HFF-Myc (cell line): ENCODE measurements at regions not wholly inside any gene's neighbourhood (a gene's known extent, or its start where the extent isn't known, plus 50 kb on each side); places are given as distances from the start of the nearest gene placed in this dataset.

Source experiments
- DNase-seq: peaks from one replicate; pipeline ENCODE4 v3.0.0-alpha.2; 2011; ENCODE audit warnings: low read depth; ENCODE audit errors: extremely low read depth
- H3K4me3 ChIP-seq: replicated peaks from 2 replicates; pipeline ENCODE4 v1.5.1; 2011; ENCODE audit warnings: low read depth, mild to moderate bottlenecking, control low read depth, low read length
- TF ChIP-seq, protein P1 (sequence below): IDR thresholded peaks from 2 replicates; pipeline ENCODE4 v1.5.1; 2012; ENCODE audit warnings: mild to moderate bottlenecking, low read depth, low read length, control low read depth; ENCODE audit errors: missing control alignments

GRCh38 chr18:77755187-77755586 is 505.5 kb downstream of the GALR1 start:
- DNase-seq, result no peak
- TF ChIP-seq, protein P1, sequence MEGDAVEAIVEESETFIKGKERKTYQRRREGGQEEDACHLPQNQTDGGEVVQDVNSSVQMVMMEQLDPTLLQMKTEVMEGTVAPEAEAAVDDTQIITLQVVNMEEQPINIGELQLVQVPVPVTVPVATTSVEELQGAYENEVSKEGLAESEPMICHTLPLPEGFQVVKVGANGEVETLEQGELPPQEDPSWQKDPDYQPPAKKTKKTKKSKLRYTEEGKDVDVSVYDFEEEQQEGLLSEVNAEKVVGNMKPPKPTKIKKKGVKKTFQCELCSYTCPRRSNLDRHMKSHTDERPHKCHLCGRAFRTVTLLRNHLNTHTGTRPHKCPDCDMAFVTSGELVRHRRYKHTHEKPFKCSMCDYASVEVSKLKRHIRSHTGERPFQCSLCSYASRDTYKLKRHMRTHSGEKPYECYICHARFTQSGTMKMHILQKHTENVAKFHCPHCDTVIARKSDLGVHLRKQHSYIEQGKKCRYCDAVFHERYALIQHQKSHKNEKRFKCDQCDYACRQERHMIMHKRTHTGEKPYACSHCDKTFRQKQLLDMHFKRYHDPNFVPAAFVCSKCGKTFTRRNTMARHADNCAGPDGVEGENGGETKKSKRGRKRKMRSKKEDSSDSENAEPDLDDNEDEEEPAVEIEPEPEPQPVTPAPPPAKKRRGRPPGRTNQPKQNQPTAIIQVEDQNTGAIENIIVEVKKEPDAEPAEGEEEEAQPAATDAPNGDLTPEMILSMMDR, result no peak
- H3K4me3 ChIP-seq, result no peak overlapping the region

DNA sequence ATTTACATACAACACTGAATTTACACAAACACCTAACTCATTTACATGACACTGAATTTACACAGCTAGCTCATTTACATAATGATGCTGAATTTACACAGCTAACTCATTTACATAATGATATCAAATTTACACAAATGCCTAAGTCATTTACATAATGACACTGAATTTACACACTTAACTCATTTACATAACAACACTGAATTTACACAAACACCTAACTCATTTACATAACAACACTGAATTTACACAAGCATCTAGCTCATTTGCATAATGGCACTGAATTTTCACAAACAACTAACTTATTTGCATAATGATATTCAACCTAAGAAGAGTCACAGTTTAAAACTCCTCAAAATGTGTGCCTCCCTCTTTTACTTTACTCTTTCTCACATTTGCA is 511.7 kb downstream of the GALR1 start:
- H3K4me3 ChIP-seq, result no peak overlapping the region
- TF ChIP-seq, protein P1, result no peak
- DNase-seq, result no peak

- H3K4me3 ChIP-seq, result no peak overlapping the region
- DNase-seq, result no peak
- TF ChIP-seq, protein P1, result no peak
Measured at GRCh38 chr18:77762014-77762413, 512.4 kb downstream of the GALR1 start.

GRCh38 chr18:77762642-77763041 is 513.0 kb downstream of the GALR1 start:
- no peak for DNase-seq
- no peak overlapping the region for H3K4me3 ChIP-seq

DNA sequence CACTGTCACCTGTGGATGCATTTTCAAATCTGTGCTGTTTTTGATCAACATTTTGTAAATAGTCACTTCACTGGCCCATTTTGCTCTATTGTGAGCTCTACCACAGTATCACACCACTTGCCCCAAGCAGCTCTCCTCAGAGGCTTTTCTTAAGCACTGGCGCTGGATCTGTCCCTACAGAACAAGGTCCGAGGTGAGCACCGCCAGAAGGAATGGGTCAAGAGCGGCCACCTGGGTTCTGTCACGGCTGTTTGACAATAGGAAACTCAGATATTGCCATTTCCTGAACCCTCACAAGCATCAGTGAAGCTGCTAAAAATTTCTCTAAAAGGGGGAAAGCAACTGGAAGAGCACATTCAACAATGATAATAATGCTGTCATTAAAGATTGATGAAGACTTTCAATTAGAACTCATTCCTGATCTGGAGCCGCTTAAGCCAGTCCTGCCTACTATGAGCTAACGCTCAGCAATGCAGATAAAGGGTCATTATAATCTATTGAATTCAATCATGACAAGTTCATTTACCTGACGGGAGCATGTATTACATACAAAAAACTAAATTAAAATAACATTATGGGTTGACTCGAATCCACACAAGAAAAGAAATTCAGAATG is 514.0 kb downstream of the GALR1 start:
- no peak overlapping the region for H3K4me3 ChIP-seq
- DNase-seq, result no peak
- TF ChIP-seq, protein P1, result no peak

More at GRCh38 chr18:77762642-77763041, 513.0 kb downstream of the GALR1 start:
- TF ChIP-seq, protein P1, result no peak

GRCh38 chr18:77765468-77765867 is 515.8 kb downstream of the GALR1 start:
- TF ChIP-seq, protein P1, result no peak
- no peak overlapping the region for H3K4me3 ChIP-seq
- DNase-seq, result no peak

- TF ChIP-seq, protein P1, result no peak
- no peak overlapping the region for H3K4me3 ChIP-seq
- DNase-seq, result no peak
Measured at GRCh38 chr18:77766421-77766820, 516.8 kb downstream of the GALR1 start.
